ENCODE measurements at regions not wholly inside any gene's neighbourhood (a gene's known extent, or its start where the extent isn't known, plus 50 kb on each side); places are given as distances from the start of the nearest gene placed in this dataset.
A peak's percentile ranks its signal among the peaks of the same experiment; 100 is the strongest.
"Not testable (repeated sequence)": the region's sequence is repeated elsewhere in the genome, so short reads cannot be mapped to it uniquely, and the experiment has no call there.

GRCh38 chr12:22826446-22826981 lies 201.5 kb downstream of the ETNK1 start:
- H3K36me3 ChIP-seq (ENCODE audit: insufficient read depth); H3K27me3 ChIP-seq (ENCODE audit: insufficient read depth); H3K4me2 ChIP-seq; H3K79me2 ChIP-seq (replicated peaks; ENCODE audit: insufficient read depth); H3K4me3 Mint-ChIP-seq; H3K4me1 Mint-ChIP-seq; H3K4me1 ChIP-seq (ENCODE audit: insufficient read depth); H3K27ac Mint-ChIP-seq; H4K20me1 ChIP-seq (replicated peaks; ENCODE audit: insufficient read depth); H3K27ac ChIP-seq (ENCODE audit: low read depth); H3K27me3 Mint-ChIP-seq (ENCODE audit: insufficient read depth, low read depth, poor library complexity); ATAC-seq; H3K9me2 ChIP-seq (ENCODE audit: insufficient read depth); H3K4me3 ChIP-seq; H3F3A ChIP-seq (replicated peaks; ENCODE audit: low read depth): not testable (repeated sequence)
- H3K36me3 Mint-ChIP-seq (ENCODE audit: low read depth) = peaks cover 25% of the 10 kb centered on the region; the same call in 2 of the 3 replicates
- peaks cover 27% of the 10 kb centered on the region for H3K9me3 Mint-ChIP-seq
- H2AFZ ChIP-seq = peak overlapping the region; percentile 4; the same call in 1 of the 2 replicates
- peak; percentile 4 for DNase-seq (ENCODE audit: low spot score)

- no peaks in the 10 kb centered on the region for H3K27me3 ChIP-seq (ENCODE audit: insufficient read depth)
- Mint-ChIP-seq H3K9me3 (peaks cover 25% of the 10 kb centered on the region), H3K36me3 (ENCODE audit: low read depth) (peaks cover 25% of the 10 kb centered on the region; the same call in 2 of the 3 replicates), H3K4me3 (no peak overlapping the region), H3K27me3 (ENCODE audit: insufficient read depth, low read depth, poor library complexity) (no peaks in the 10 kb centered on the region), H3K27ac (no peak overlapping the region), H3K4me1 (0 out of 3 replicates have a peak, but pooled peaks cover 2% of the 10 kb centered on the region)
- H2AFZ ChIP-seq = no peak overlapping the region
- no peak overlapping the region for H3K4me3 ChIP-seq
- H3K27ac ChIP-seq (ENCODE audit: low read depth) = no peak overlapping the region
- no peak for DNase-seq (ENCODE audit: low spot score)
- no peak overlapping the region for H3K4me2 ChIP-seq
- no peaks in the 10 kb centered on the region for H3K79me2 ChIP-seq (replicated peaks; ENCODE audit: insufficient read depth)
- no peak for ATAC-seq
- no peaks in the 10 kb centered on the region for H3K4me1 ChIP-seq (ENCODE audit: insufficient read depth)
- no peaks in the 10 kb centered on the region for H4K20me1 ChIP-seq (replicated peaks; ENCODE audit: insufficient read depth)
- H3K36me3 ChIP-seq (ENCODE audit: insufficient read depth) = no peaks in the 10 kb centered on the region; the same call in 1 of the 2 replicates
- no peak for TF ChIP-seq ZNF114 (CRISPR knock-in tag; IDR thresholded peaks at IDR 0.05)
- TF ChIP-seq ZNF331 (CRISPR knock-in tag; IDR thresholded peaks at IDR 0.05; ENCODE audit: low read depth) = no peak
- TF ChIP-seq EZH2 (IDR thresholded peaks at IDR 0.05; ENCODE audit: low read depth, unreplicated experiment) = no peak
- TF ChIP-seq, protein P1, sequence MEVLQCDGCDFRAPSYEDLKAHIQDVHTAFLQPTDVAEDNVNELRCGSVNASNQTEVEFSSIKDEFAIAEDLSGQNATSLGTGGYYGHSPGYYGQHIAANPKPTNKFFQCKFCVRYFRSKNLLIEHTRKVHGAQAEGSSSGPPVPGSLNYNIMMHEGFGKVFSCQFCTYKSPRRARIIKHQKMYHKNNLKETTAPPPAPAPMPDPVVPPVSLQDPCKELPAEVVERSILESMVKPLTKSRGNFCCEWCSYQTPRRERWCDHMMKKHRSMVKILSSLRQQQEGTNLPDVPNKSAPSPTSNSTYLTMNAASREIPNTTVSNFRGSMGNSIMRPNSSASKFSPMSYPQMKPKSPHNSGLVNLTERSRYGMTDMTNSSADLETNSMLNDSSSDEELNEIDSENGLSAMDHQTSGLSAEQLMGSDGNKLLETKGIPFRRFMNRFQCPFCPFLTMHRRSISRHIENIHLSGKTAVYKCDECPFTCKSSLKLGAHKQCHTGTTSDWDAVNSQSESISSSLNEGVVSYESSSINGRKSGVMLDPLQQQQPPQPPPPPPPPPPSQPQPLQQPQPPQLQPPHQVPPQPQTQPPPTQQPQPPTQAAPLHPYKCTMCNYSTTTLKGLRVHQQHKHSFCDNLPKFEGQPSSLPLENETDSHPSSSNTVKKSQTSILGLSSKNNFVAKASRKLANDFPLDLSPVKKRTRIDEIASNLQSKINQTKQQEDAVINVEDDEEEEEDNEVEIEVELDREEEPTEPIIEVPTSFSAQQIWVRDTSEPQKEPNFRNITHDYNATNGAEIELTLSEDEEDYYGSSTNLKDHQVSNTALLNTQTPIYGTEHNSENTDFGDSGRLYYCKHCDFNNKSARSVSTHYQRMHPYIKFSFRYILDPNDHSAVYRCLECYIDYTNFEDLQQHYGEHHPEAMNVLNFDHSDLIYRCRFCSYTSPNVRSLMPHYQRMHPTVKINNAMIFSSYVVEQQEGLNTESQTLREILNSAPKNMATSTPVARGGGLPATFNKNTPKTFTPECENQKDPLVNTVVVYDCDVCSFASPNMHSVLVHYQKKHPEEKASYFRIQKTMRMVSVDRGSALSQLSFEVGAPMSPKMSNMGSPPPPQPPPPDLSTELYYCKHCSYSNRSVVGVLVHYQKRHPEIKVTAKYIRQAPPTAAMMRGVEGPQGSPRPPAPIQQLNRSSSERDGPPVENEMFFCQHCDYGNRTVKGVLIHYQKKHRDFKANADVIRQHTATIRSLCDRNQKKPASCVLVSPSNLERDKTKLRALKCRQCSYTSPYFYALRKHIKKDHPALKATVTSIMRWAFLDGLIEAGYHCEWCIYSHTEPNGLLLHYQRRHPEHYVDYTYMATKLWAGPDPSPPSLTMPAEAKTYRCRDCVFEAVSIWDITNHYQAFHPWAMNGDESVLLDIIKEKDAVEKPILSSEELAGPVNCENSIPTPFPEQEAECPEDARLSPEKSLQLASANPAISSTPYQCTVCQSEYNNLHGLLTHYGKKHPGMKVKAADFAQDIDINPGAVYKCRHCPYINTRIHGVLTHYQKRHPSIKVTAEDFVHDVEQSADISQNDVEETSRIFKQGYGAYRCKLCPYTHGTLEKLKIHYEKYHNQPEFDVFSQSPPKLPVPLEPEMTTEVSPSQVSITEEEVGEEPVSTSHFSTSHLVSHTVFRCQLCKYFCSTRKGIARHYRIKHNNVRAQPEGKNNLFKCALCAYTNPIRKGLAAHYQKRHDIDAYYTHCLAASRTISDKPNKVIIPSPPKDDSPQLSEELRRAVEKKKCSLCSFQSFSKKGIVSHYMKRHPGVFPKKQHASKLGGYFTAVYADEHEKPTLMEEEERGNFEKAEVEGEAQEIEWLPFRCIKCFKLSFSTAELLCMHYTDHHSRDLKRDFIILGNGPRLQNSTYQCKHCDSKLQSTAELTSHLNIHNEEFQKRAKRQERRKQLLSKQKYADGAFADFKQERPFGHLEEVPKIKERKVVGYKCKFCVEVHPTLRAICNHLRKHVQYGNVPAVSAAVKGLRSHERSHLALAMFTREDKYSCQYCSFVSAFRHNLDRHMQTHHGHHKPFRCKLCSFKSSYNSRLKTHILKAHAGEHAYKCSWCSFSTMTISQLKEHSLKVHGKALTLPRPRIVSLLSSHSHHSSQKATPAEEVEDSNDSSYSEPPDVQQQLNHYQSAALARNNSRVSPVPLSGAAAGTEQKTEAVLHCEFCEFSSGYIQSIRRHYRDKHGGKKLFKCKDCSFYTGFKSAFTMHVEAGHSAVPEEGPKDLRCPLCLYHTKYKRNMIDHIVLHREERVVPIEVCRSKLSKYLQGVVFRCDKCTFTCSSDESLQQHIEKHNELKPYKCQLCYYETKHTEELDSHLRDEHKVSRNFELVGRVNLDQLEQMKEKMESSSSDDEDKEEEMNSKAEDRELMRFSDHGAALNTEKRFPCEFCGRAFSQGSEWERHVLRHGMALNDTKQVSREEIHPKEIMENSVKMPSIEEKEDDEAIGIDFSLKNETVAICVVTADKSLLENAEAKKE (CRISPR knock-in tag; IDR thresholded peaks at IDR 0.05) = no peak
- TF ChIP-seq REST (IDR thresholded peaks at IDR 0.05; ENCODE audit: unreplicated experiment) = no peak
- TF ChIP-seq POLR2AphosphoS5 (IDR thresholded peaks at IDR 0.05; ENCODE audit: low read depth) = no peak
- no peak for TF ChIP-seq ETS1 (IDR thresholded peaks at IDR 0.05)
- TF ChIP-seq EZH2phosphoT487 (IDR thresholded peaks at IDR 0.05; ENCODE audit: unreplicated experiment) = no peak
- TF ChIP-seq JUNB (IDR thresholded peaks at IDR 0.05; ENCODE audit: unreplicated experiment) = no peak
- H3K9me2 ChIP-seq (ENCODE audit: insufficient read depth) = peaks cover 9% of the 10 kb centered on the region; the same call in 1 of the 2 replicates
- H3F3A ChIP-seq (replicated peaks; ENCODE audit: low read depth) = no peaks in the 10 kb centered on the region
These were observed 203.1 kb downstream of the ETNK1 start for GRCh38 chr12:22828066-22828465.

Measured in GM23338 (cell line).